D341Med (cell line): ENCODE measurements at regions not wholly inside any gene's neighbourhood (a gene's known extent, or its start where the extent isn't known, plus 50 kb on each side); places are given as distances from the start of the nearest gene placed in this dataset.
A peak's percentile ranks its signal among the peaks of the same experiment; 100 is the strongest.

Source experiments
- DNase-seq: peaks from one replicate; pipeline ENCODE4 v3.0.0; 2012; ENCODE audit warnings: low spot score

- peak; percentile 46 for DNase-seq
These were observed 1523.7 kb upstream of the PIK3C3 start for GRCh38 chr18:40431071-40431985.

DNA sequence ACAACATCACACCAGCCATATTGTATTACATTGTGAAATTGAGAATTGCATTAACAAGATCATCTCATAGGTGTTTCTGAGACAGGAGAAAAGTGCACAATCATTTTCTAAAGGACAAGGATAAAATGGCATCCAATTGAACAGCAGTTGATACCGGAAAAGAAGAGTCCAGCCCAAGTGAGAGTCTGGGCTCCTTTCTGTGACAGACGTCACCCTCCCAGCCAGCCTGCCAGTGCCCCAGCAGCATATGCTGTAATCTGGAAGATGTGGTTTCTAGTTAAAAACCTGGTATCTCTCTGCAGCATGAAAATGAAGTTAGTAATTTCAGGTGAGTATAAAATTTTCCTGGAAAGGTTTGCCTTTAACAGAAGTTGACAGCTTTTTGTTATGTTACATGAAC, 1531.7 kb upstream of the PIK3C3 start:
- DNase-seq, result no peak

GRCh38 chr18:40420675-40421074, 1534.4 kb upstream of the PIK3C3 start:
- DNase-seq, result no peak

GRCh38 chr18:40417501-40417900, 1537.5 kb upstream of the PIK3C3 start:
- DNase-seq, result no peak

GRCh38 chr18:40415821-40416220, 1539.2 kb upstream of the PIK3C3 start:
- no peak for DNase-seq

GRCh38 chr18:40415176-40415791, 1539.8 kb upstream of the PIK3C3 start:
- DNase-seq, result no peak

DNA sequence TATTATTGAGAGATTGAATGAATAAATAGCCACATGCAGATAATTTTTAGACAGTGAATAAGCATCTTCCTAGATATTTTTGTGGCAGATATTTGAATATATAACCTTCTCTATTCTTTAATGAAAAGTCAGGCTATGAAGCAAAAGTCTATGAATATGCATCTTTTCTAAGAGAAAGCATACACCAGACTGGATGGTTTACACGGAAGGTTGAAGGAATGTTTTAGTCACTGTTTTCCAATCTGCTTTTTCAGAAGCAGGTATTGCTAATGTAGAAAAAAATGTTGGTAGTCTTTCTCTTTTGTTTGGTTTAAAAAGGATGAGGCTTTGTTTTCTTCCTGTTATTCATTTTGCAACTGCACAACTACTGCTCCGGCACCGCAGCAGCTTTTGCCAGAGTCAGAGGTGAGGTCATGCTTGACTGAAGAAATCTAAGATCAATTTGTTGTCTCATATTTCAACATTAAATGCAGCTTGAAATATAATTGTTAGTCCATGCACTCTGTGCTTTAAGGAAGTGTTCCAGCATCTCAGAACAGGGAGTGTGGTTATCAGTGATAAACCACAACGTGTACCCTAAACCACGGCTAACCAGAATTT, 1540.8 kb upstream of the PIK3C3 start:
- DNase-seq, result no peak

DNA sequence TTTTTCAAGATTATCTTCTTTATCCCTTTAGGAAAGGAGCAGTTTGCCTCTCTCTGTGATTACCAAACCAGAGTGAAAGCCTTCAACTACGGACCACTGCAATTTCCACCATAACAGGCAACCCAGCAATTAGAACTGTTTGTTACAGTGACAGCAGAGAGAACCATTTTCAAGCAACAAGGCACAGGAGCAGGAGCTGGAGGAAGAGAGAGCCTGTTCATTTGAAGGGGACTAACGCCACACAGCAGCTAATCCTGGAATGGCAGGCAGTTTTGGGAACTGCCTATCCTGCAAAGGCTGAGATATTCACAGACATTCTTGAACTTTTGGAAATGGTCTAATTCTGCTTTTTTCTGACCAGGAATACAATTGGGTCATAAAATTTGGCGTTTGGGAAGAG, 1541.9 kb upstream of the PIK3C3 start:
- DNase-seq, result peak; percentile 63

- no peak for DNase-seq
These were observed 1542.6 kb upstream of the PIK3C3 start for GRCh38 chr18:40412410-40412809.

DNA sequence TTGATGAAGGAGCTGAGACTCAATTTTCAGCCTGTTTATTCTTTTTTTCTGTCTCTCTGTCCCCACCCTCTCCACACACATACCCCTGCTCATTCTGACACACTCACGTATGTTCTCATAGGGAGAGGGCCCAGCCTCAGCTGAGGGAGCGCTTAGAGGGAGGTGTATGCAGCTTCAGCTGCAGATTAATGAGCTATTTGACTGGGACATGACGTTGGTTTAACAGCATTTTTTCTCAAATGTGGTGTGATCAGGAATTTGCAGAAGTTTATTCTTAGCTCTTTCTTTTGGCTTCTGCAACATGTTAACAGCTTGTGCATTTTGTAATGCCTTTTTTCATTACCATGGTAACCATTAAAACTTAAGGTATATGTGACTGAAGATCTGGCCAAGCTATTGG, 1547.1 kb upstream of the PIK3C3 start:
- DNase-seq, result no peak

GRCh38 chr18:40404284-40404683, 1550.8 kb upstream of the PIK3C3 start:
- DNase-seq, result no peak

GRCh38 chr18:40402052-40402451, 1553.0 kb upstream of the PIK3C3 start:
- DNase-seq, result no peak

- DNase-seq, result no peak
These were observed 1566.9 kb upstream of the PIK3C3 start for GRCh38 chr18:40388121-40388520.

GRCh38 chr18:40387130-40387787, 1567.8 kb upstream of the PIK3C3 start:
- DNase-seq, result no peak

DNA sequence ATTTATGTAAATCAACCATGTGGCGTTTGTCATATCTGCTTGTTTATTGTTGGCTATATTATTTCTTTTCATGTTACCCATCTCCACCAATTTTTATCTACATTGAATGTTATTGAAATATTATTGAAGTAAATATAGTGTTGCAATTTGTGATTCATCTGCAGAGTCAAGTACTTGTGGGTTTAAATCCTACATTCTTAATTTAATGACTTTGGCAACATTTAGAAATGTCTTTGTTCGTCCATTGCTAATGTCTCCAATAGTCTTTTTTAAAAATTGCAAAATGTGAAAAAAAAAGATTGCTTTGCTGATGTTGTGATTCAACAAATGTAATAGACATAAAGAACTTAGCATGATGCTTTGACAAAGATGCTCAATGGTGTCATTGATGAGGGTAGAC, 1572.8 kb upstream of the PIK3C3 start:
- no peak for DNase-seq

DNA sequence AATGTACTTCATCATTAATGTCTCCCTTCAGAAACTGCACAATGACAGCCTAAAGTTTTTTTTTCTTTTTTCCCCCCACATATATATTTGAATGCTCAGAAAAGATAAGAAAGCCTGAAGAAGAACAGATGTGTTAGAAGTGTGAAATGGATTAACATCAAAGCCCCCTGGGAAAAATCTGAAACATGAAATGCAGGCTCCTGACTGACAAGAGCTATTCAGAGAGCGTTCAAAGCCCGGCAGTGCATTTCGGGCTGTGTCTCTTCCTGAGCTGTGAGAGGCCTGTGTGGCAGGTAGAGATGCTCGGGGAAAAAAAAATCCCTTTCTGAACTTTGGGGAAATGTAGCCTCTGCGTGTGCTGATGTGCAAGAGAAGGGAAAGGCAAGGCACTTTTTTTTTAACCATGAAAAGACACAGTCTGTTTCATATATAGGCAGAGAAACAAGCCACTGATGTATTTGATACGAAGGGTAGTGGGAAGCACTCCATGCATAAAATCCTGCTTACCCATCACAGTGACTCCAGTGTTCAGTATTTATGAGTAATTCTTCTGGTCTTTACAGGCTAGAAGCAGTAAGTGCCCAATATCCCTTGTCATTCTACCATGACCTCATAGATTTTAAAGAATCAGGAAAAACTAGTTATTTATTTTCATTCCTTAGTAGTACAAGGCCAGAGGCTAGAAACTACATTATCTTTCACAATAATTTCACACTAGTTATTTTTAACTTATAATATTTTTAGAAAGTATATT, 1574.2 kb upstream of the PIK3C3 start:
- DNase-seq, result peak; percentile 18

DNA sequence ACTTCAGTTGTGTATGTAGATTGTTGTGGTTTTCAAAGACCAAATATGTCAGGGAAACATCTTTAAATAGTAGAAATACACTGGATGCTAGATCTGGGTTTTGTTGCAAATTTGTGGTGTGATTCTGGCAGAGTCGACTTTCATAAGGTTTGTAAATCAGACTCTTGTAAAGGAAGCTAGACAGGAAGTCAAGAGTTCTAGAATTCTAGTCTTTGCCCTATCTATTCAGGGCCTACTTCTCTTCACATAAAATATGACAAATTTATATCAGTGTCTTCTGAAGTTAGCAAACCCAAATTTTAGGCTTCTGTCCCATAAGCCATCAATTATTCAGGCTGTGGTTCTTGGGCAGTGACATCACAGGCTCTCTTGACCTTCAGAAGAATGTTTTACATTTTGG, 1579.2 kb upstream of the PIK3C3 start:
- DNase-seq, result no peak

- no peak for DNase-seq
These were observed 1583.4 kb upstream of the PIK3C3 start for GRCh38 chr18:40371673-40372072.

GRCh38 chr18:40367576-40367975, 1587.5 kb upstream of the PIK3C3 start:
- DNase-seq, result no peak

GRCh38 chr18:40366521-40366920, 1588.5 kb upstream of the PIK3C3 start:
- no peak for DNase-seq

DNA sequence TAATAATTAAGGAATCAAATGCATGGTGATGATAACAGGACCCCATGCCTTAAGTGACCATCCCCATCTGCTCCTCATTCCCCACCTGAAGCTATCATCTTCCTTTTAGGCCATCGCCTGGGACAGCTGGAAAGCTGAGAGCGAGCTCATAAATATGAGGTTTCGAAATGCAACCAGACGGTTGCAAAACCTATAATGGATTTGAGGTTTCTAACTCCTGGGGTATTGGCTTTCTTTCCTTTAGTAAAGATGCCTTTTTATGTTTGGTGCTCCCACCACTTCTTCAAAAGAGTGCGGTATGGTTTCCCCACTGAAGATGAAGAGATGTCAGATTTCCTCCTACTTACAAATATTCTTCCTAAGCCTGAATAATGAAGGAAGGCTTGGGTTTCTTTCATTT, 1589.5 kb upstream of the PIK3C3 start:
- DNase-seq, result no peak

DNA sequence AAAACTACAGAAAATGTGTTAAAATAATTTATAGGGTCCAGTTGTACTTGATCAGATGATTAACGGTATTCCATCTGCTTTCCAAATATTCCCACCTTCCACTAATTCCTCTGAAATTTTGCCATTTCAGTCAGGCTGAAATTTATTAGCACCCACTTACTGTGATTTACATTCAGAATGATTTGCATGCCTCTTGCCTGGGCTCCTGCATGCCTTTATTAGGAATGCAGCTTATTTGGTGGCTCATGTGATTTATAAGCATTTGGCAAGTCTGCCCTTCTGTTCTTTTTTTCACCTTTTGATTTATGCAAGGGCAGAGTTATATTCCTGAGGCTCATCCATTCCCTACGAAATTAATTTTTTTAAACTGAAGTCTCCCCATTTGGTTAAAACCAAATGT, 1594.5 kb upstream of the PIK3C3 start:
- no peak for DNase-seq
